Nucleus accumbens (tissue), 56 donors: ENCODE measurements at regions not wholly inside any gene's neighbourhood (a gene's known extent, or its start where the extent isn't known, plus 50 kb on each side); places are given as distances from the start of the nearest gene placed in this dataset.
"Not testable (repeated sequence)": the region's sequence is repeated elsewhere in the genome, so short reads cannot be mapped to it uniquely, and the experiment has no call there.

ENCODE experiments used
- DNase-seq, 56 donors: peaks; one replicate each; lab custom pipeline; 2025; lab: John Stamatoyannopoulos, UW

DNA sequence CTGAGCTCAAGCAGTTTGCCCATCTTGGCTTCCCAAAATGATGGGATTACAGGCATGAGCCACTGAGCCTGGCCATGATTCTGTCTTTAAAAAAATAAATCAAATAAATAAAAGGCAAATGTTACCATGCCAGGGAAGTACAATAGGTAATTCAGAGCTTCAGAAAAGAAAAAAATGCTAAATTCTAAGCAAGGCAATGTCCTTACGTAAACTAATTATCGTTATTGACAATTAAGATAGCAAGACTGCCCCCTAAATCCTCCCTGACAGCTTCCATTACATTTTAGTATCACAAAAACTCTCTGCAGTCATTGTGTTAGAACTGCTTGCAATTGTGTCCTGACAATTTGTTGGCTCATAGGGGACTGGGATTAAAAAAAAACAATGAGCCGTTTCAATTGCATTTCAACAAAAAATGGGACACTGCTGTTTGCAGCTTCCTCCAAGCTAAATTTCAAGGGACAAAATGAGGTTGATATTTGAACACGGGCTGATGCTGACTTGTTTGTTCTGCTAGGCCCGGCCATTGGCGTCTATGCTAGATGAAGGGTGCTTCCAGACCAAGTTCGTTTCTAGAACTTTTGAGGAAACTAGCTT lies 88.9 kb downstream of the MOGAT1 start:
- peak in 2 of 56 donors; percentile 1 to 8 for DNase-seq

DNA sequence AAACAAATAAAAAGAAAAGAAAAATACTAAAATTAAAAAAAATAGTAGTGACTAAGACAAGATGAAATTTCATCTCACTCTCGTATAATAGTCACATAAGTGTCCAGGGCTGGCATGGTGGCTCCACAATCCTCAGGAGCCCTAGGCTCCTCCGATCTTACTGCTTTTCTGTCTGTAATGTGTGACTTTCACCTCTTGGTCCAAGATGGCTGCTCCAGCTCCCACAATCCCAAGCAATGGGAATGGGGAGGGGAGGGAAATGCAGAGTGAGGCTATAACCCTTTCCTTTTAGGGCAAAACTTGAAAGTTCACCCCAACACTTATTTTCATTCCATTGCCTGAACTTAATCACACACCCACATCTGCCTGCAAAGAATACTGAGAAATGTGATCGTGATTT lies 90.4 kb downstream of the MOGAT1 start:
- DNase-seq = no peak

DNA sequence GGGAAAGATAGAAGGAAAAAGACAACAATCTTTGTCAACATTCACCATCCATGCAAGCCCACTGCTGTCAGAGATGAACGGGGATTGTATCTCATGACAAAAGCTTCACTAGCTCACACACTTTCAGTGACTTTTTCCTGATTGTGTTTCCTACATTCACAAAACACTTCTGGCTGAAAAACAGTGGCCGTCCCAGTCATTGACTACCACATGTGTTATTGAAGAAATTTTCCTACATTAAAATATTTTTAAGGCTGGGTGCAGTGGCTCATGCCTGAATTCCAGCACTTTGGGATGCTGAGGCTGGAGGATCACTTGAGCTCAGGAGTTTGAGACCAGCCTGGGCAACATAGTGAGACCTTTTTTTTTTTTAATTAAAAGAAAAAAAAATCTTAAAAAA lies 90.9 kb downstream of the MOGAT1 start:
- no peak for DNase-seq

DNA sequence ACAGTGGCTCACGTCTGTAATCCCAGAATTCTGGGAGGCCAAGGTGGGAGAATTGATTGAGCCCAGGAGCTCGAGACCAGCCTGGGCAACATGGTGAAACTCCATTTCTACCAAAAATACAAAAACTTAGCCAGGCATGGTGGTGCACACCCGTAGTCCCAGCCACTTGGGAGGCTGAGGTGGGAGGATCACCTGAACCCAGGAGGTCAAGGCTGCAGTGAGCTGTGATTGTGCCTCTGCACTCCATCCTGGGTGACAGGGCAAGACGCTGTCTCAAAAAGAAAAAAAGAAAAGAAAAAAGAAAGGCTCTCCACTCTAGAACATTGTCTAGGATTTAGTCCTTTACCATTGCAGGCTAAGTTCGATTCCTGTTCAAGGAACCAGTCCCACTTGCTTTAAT lies 94.4 kb downstream of the MOGAT1 start:
- not testable (repeated sequence) for DNase-seq

DNA sequence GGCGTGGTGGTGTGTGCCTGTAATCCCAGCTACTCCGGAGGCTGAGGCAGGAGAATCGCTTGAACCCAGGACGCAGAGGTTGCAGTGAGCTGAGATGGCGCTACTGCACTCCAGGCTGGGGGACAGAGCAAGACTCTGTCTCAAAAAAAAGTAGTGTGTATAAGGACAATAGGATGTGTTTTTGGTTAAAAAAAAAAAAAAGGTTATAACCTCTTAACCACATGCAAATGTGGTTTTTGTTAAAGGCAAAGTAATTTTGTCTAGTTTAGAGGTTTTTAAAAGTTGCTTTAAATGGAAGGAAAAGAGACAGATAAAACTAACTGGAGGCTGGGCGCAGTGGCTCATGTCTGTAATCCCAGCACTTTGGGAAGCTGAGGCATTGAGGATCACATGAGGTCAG lies 92.8 kb upstream of the ACSL3 start:
- not testable (repeated sequence) for DNase-seq

DNA sequence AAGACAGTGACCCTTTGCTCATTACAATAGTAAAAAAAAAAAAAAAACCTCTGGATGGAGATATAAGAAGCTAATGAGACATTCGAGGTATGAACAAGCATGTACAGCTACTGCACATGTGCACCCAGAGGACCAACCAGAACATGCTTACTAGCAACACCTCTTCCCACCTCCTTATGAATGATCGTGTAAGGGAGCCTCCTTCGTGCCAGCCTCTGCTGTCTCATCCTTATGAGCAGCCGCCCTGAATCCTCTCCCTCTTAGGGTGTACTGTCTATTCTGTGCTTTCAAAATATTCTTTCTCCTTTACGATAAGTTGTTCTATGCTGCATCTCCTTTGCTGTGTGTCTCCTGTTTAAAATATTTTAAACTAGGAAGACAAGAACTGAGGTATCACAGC lies 91.4 kb upstream of the ACSL3 start:
- no peak for DNase-seq

DNA sequence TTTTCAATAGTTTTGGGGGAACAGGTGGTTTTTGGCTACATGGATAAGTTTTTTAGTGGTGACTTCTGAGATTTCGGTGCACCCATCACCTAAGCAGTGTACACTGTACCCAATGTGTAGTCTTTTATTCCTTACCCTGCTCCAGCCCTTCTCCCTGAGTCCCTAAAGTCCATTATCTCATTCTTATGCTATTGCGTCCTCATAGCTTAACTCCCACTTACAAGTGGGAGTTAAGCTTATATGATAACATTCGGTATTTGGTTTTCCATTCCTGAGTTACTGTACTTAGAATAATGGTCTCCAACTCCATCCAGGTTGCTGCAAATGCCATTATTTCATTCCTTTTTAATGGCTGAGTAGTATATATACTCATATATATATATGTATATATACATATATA lies 90.9 kb upstream of the ACSL3 start:
- DNase-seq = no peak

DNA sequence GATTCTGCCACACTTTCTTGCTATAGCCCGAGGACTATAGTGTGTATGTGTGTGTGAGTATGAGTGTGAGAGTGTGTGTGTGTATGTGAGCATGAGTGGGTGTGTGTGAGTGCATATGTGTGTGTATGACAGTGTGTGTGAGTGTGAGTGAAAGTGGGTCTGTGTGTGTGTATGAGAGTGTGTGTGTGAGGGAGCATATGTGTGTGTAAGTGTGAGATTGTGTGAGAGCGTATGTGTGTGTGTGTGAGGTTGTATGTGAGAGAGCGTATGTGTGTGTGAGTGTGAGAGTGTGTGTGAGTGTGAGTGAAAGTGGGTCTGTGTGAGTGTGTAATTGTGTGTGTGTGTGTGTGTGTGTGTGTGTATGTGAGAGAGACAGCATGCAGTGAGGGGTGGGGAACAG lies 89.0 kb upstream of the ACSL3 start:
- DNase-seq = no peak

DNA sequence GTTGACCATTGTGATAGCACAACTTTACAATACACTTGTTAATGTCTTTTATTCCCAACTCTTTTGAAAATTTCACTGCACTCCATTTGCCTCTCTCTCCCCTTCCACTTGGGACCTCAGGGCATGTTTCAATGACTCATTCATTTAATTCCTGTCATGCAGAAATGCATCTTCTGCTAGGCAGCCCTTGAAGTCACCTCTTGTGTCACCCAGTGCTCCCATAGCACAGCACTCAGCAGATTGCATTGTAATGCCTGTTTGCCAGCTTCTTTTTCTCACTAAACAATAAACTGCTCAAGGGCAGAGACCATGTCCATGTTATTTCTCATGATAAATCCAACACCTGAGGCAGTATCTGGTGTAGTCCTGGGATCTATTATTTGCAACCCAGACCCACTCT lies 85.9 kb upstream of the ACSL3 start:
- DNase-seq = no peak

DNA sequence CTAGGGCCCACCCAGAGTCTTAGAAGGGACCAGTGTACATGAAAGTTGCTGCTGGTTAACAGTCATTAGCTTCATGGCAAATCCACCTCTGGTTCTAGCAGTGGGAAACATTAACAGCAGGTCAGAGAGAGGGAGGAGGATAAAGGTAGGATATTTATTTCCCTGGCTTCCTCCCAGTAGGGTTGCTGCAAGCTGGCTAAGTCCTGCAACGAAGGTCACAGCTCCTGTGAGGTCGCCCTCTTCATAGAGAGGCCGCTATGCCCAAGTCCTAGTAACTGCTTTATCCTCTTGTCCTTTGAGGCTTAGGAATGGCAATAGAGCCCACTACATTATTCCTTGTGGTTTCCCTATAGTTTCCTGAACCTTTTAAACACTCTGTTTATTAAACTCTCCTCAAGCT lies 84.0 kb upstream of the ACSL3 start:
- DNase-seq = no peak

DNA sequence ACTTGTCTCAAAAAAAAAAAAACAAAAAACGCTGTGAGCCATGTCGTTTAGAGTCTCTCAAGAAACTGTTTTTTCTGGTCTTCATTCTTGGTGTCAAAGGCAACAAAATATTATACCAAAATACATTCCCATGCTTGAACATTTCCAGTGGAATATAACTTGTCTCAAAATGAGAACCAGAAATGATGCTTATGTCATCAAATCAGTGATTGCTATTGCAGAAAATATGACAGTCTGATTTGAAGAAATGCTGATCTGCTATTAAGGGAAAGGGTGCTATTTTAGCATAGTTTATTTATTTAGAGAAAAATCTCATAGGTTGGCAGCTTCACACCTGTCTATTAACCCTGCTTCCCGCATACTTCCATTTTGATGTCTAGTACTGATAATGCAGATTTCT lies 82.4 kb upstream of the ACSL3 start:
- DNase-seq = no peak

DNA sequence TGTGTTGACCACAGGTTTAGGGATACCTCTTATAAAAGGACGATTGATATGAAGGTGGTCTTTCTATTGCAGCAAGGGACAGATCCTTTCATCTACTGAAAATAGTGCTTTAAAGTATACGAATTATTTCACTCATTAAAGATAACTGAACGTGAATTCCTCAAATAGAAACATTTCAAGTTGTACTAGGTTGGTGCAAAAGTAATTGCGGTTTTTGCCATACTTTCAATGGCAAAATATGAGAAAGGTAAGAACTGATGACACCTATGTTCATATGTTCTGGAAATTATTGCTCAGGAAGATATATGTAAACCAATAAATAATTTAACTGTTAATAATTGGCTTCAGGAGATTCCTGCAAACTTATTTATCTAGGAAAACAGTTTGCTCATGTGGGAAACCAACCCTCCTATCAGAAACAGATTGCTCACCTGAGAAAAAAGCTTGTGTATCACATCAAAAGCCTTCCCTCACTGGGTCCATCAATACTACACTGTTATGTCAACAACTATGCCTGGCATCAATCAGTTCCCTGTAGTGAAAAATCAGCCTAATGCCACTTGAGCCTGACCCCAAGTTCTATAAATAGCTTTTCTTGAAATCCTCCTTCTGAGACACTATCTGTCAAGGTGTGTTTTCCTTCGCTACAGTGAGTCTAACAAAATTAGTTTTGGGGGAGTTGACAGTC lies 81.5 kb upstream of the ACSL3 start:
- no peak for DNase-seq

DNA sequence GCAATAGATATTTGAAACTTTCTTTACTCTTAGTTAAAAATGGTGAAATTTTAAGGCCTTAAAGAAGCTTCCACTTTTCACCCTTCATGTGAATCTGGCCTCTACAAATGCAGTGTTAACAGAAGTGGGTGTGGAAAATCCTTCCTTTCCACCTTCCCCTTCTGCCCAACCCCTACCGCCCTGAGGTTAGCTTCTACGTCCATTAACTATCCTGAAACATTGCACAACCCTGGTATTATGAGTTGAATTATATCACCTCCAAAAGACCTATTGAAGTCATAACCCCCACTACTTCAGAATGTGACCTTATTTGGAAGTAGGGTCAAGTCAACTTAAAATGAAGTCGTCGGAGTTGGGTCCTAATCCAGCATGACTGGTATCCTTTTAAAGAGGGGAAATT lies 80.8 kb upstream of the ACSL3 start:
- no peak for DNase-seq

DNA sequence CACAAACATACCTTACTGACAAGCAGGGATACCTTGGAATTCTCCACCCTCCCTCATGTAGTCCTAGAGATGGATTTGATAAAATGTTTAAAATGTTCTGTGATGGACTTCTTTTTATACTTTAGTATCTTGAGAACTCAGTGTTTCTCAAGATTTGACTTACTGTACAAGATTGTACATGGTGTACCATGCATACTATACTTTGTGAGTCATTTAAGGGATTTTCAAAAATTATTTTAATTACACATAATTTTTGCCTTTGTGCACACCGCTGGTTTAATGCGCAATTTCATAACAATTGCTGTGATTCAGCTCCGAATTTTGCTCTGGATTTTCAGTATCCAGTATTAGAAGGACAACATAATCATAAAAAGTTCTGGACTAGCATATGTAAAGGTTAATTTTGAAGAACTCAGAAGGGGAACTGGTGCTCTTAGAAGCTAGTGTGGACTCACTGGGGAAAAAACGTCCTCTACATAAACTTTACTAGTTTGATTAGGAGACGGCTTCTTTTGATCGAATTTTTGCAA lies 78.6 kb upstream of the ACSL3 start:
- no peak for DNase-seq

DNA sequence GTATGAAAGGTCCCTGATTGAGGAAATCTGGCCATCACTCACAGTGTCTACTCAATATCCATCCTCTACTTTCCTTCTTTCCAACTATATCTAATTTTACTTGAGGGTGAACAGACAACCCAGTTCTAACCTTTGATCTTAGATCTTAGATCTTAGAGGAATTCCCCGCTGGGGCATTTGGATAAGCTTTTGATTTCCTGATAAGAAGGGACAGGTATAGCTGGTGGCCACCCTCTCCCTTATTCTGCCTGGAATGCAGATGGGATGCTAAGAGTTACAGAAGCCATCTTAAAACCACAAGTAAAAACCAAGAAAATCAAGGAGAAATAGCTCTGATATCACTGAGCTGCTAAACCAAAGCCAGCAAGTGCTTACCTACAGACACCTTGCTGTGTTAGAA lies 77.2 kb upstream of the ACSL3 start:
- no peak for DNase-seq

DNA sequence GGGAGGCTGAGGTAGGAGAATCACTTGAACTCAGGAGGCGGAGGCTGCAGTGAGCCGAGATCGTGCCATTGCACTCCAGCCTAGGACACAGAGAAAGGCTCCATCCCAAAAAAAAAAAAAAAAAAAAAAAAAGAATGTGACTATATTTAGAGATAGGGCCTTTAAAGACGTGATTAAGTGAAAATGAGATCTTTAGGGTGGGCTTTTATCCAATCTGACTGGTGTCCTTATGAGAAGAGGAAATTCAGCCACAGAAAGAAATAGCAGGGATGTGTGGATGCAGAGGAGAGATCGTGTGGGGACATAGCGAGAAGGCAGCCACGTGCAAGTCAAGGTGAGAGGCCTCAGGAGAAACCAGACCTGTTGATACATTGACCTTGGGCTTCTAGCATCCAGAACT lies 69.9 kb upstream of the ACSL3 start:
- no peak for DNase-seq

DNA sequence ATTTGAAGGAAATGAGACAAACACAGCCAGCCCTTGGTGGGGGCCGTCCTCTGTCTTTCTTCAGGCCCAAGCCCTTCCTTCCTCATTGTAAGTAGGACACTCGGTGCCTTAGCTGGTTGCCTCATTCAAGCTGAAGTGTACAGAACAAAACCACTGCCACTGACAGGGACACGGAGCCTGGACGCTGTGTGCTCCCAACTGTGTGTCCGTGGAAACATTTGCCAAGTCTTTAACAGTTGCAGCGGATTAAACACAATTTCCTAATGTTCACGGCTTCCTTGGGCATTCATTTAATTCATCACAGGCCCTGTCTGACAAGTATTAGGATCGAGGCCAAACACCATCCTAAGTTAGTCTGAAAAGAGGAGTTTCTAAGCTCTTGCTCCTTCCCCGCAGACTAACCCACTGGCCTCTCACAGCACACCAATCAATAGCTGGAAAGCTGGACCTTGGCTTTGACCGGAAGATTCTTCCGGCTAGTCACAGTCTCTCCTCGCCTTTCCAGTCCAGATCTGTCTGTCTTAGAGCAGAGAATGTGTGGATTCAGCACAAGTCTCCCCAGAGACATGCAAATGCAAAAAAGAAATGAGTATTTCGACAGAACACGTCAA lies 68.7 kb upstream of the ACSL3 start:
- peak in 47 of 56 donors; percentile 8 to 78 (median 37) for DNase-seq

DNA sequence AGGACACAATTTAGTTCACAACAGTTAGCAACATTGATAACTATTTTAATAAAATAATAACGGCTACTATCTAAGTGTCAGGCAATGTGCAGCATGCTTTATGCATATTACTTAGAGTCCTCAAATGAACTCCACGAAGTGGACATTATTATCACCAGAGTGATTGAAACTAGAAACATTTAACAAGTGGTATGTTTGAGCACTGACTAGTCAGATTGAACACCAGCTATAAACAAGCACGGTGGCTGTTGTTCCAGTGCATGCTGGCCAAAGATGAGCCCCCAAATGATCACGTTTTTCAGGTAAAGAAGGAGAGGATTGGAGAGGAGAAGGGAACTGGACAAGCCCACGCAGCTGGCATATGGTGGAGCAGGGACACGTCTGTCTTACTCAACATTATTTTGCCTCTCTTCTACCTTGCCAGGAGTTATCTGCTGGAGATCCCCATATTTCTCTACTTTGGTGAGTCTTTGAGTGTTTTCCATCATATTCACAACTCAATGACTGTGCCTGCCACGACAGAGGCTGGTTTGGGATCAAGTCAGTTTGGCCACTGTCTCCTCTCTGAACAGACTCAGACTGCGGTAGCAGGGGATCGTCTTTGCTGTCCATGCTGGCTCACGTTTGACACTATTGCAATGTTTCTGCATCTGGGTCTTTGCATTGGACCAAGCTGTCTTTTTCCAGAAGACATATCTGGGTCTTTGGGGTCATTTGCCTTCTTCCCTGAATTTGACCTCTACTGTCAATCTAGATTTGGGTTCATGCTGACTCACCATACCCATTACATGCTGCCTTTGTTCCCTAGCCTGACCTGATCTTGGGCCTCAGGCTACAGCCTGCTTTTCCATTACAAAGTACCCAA lies 66.0 kb upstream of the ACSL3 start:
- DNase-seq = no peak

DNA sequence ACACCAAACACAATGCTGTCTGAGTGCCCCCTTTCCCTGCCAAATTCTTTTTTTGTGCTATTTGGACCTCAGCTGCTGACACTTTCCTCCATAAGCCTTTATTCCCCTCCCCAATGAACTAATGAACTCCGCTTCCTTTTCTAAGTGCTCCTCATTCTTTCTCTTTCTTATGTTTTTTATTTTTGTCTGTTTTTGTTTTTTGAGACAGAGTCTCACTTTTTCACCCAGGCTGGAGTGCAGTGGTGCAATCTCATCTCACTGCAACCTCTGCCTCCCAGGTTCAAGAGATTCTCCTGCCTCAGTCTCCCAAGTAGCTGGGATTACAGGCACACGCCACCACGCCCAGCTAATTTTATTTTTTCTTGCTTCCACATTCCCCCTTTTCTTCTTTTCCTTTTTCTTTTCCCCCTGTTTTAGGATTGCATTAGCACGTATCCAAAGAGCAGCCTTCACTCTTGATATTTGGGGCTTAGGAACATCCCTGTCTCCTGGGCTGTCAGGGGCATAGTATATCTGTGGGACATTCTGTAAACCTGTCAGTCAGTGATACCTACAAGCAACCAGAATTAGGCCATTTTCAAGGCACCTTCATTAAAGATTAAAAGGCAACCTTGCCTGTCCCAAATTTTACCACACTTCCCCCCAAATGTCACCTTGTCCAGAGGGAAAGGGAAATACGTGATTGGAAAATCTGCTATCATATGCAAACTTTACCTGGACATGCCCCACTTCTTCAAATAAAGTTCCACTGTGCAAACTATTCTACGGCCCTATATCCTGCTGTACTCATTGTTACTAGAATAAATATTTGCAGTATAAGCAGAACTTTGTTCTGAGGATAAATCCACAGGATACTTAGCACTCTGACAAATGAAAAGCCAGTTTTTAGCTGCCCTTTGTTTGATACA lies 65.1 kb upstream of the ACSL3 start:
- no peak for DNase-seq
